Fibroblast of skin of right quadriceps (primary cell): ENCODE measurements at regions not wholly inside any gene's neighbourhood (a gene's known extent, or its start where the extent isn't known, plus 50 kb on each side); places are given as distances from the start of the nearest gene placed in this dataset.

Source experiments
- DNase-seq: peaks from one replicate; pipeline ENCODE4 v3.0.0-alpha.2; 2013

DNA sequence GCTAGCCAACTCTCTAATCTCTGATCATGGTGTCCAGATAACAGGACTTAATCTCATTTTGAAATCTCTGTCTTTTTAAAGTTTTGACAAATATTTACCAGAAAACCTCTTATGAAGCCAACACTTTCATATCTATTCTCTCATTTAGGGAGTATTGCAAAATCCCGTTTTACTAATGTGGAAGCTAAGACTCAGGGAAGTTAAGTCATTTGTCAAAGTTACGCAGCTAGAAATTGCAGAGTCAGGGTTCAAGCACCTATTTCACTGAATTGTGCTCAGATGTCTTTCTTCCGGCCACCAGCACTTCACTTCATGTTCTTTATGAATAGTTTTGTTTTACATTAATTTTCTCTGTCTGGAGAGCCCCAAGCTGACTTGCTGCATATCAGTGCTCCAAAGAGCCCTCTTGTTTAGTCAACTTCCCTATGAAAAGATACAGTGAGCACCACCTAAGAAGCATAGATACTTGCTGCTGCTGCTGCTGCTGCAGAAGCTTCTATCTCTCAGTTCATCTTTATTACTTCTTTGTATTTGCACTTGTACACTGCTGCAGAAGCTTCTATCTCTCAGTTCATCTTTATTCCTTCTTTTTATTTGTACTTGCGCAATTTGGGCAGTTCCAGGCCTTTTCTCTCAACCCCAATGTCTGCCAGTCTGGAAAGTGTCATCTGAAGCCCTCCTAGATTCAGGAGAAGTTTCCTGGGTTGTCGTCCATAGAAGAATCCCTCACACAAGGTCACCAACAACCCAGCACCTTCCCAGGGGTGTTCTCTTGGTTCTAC is 329.7 kb downstream of the MAFB start:
- DNase-seq: no peak

DNA sequence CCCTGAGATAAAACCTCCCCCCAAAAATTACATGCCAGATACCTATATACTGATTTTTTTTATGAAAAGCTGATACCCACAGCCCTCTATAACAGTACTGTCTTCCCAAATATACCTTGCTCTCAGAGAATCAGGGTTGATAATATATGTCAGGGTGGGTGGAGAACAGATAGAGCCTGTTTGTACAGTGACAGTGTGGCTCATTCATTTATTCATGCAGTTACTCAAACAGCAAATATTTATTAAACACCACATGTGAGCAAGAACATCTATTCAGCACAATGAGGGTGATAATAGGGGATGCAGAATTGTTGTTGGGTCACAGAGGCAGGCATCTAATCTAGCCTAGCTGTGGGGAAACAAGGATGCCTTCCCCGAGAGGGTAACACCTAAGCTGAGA is 334.2 kb downstream of the MAFB start:
- DNase-seq: no peak

GRCh38 chr20:40343390-40343789 is 345.6 kb downstream of the MAFB start:
- DNase-seq: no peak

- no peak for DNase-seq
These were observed 347.5 kb downstream of the MAFB start for GRCh38 chr20:40341561-40341960.

DNA sequence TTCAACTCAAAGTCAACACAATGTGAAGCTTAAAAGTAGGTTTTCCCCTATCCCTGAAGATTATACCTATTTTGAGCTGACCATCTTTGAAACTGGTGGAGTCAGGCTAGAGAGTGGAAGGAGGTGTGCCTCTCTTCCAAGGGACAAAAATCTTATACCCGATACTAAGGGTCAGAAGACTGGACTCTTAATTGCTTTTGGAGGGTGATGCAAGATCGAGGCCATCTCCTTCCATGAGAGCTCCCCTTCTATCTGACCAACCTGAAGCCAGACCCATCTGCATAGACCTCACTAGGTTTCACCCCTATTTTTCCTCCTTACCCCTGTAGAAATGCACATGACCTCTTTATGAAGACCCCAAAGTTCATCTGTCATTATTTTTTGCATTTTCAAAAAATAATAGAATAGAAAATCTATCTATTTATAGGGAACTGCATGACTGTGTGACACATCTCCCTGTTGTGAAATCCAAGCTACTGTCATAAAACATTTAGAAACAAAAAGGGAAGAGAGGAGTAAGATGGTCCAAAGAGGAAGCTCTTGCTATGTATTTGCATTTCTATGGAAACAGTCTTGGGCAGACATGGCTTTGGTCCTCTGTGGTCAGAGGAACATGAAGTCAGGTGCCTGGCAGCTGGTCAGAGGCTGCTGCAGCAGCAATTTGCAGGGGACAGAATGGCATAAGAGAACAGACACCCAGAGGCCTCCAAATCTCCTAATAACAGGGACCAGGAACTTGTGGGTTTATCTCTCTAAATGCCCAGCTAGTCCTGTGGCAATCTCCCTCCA is 349.2 kb downstream of the MAFB start:
- DNase-seq: no peak

GRCh38 chr20:40336533-40336932 is 352.5 kb downstream of the MAFB start:
- DNase-seq: no peak

- DNase-seq: no peak
These were observed 353.1 kb downstream of the MAFB start for GRCh38 chr20:40335901-40336351.

GRCh38 chr20:40335437-40335836 is 353.6 kb downstream of the MAFB start:
- DNase-seq: no peak

DNA sequence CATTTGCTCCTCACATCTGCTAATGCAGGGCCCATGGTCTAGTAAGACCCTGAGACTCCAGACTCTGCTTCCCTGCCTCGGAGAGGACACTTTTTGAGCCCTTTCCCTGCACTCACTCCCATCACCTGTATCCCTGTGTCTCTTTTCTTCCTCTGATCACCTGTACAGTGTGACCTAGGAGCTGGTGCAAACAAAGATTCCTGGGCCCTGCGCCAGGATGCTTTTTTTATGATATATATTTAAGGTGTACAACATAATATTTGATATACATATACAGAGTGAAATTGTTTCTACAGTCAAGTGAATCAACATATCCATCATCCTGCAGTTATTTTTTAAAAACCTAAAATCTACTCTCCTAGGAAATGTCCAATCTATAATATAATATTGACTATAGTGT is 355.4 kb downstream of the MAFB start:
- no peak for DNase-seq

GRCh38 chr20:40331807-40332560 is 357.1 kb downstream of the MAFB start:
- DNase-seq: no peak

DNA sequence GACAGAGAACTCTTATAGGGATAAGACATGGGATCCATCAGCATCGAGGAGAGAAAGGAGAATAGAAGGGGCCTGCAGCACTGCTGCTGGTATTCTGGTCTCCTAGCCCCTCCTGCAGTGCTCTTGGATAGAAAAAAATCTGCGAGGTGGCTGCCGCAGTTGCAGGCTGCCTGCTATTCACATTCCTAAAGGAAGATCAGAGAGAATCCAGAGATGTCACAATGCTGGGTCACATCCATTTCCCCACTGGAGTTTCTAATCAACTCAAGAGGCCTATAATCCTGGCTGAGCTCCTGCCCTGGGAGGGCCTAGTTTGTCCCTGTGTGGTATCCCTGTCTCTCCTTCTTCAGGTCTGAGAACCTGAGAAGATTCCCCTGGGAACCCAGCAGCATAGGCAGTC is 357.8 kb downstream of the MAFB start:
- no peak for DNase-seq

DNA sequence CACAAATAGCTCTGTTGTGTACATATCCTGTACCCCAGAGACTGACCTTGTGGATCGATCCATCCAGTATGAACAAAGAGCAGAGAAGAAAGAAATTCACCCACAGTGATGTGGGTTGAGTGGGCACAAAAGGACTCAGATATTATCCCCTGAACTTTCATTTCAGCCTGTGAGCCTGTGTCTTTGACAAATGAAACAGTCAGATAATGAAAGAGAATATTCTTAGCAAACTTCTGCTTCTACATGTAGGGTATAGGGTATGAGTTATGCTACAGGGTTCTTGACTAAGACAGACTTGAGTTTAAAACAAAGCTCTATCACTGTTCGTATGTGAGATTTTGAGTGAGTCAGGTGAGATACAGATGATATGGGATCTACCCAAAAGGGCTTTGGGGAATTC is 359.7 kb downstream of the MAFB start:
- DNase-seq: no peak

DNA sequence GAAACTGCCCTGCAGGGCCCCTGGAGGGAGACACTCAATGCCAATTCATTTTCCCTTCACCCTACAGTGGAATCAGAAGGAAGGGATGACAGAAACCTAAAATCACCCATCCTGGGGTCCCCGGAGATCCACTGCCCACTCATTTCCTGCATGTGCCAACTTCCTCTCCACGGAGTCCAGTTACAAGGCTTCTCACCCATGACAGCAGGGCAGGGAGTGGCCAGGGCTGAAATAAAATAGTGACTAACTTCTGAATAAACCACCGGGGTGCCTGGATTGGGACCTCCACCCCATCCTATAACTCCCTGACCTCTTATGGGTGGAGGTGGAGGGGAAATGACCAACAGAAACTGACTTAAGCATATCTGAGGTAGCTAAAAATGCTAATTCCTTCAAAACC is 362.3 kb downstream of the MAFB start:
- DNase-seq: no peak

DNA sequence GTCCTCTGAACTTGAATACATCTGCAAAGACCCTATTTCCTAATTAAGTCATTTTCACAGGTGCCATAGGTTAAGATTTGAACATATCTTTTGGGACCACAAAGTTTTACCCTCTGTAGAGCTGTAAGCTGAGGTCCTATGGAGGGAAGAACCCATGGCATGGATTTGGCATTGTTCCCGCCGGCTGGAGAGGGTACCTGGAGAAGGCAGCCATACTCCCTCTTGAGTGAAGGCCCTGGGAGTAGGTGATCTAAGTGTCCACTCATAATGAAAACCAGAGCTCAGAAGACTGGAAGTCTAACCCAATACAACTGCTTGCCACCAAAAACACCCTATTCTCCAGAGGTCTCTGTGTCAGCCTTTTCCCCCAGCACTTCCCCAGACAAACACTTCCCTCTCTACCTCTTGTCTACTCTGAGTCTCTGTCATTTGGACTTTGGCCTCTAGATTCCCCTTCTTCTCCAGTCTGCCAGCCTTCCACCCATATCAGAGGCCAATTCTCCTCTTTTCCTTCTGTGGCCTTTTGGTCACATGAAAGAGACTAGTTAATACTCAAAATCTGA is 363.9 kb downstream of the MAFB start:
- no peak for DNase-seq

- DNase-seq: peak; percentile 73
These were observed 365.7 kb downstream of the MAFB start for GRCh38 chr20:40323361-40323794.

DNA sequence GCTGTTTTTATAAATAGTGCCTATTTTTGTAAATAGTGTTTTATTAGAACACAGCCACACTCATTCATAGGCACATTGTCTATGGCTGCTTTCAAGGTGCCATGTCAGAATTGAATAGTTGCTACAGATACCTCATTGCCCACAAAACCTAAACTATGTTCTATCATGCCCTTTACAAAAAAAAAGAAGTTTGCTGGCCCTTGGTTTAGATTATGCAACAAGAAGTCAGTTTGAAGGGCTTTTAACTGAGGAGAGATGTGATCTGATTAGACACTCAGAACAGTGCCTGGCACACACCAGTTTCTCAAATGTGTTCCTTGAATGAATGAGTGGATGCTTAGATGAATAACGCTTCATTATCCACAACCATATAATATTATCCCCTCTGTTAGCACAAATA is 366.1 kb downstream of the MAFB start:
- no peak for DNase-seq

DNA sequence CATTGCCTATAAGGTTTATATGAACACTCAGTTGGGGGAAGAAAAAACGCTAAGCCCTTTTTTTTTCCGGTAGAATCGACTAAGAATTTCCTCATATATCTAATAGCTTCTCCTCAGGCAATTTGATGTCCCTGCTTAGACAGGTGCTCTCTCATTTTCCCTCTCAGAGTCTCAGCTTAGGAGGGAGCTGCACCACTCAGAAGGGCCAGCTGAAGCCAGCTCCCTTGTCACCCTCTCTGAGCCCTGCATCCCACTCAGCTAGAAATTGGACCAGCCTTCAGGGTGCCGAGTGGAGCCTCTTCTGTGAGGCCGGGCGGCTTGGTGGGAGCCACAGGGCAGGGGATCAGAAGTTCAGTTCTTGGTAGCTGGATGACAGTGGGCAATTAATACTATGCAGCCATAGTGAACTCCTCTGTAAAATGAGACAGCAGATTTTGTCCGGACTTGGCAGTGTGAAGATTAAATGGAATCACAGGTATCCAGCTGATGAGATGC is 368.5 kb downstream of the MAFB start:
- DNase-seq: no peak

GRCh38 chr20:40319741-40320516 is 369.1 kb downstream of the MAFB start:
- DNase-seq: no peak

GRCh38 chr20:40319056-40319455 is 370.0 kb downstream of the MAFB start:
- DNase-seq: no peak

- no peak for DNase-seq
These were observed 371.8 kb downstream of the MAFB start for GRCh38 chr20:40317156-40317790.

GRCh38 chr20:40314278-40314677 is 374.8 kb downstream of the MAFB start:
- no peak for DNase-seq

DNA sequence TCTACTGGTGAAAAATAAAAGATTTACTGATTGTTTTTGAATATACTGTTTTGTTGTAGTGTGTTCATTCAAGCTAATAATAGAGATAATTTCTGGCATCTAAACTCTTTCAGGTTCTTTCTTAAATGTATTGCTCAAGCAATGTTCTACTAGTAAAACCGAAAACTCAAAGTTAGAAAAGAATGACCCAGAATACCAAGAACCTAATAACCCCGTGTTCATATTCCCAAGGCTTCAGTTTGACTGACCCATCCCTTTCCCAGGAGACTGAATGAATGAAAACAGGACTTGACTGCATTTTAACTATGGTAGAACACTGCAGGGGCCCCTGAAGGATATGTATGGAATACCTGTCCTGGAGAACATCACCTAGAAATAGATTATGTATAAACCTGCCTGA is 375.3 kb downstream of the MAFB start:
- no peak for DNase-seq
